ENCODE measurements at regions not wholly inside any gene's neighbourhood (a gene's known extent, or its start where the extent isn't known, plus 50 kb on each side); places are given as distances from the start of the nearest gene placed in this dataset.
"Not testable (repeated sequence)": the region's sequence is repeated elsewhere in the genome, so short reads cannot be mapped to it uniquely, and the experiment has no call there.

DNA sequence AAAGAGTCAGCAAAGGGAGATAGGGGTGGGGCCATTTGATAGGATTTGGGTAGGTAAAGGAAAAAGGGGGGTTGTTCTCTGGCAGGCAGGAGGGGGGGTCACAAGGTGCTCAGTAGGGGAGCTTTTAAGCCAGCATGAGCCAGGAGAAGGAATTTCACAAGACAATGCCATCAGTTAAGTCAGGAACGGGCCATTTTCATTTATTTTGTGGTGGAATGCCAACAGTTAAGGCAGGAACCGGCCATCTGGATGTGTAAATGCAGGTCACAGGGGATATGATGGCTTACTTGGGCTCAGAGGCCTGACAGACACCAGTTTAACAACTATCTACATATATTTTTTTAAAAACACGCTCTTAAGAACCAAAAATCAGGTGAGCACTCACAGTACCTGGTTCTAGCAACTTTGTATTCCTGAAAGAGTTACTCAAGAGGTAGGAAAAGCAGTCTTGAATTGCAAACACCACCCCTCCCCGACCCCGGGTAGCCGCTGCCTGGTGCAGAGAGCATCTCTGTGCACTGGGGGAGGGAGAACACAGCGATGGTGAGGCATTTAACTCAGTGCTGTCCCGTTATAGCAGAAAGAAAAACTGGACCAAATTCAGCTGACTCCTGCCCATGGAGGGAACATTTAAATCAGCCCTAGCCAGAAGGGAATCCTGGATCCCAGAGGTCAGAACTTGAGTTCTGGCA, 414.5 kb upstream of the KLHL29 start:
- H3K9ac ChIP-seq (ENCODE audit: low read depth in 1 of 2, low read length in 2 of 2) = no peak overlapping the region
- H3K27me3 ChIP-seq (ENCODE audit: control insufficient read depth in 2 of 2, insufficient read depth in 2 of 2, low read length in 2 of 2) = no peaks in the 10 kb centered on the region
- H3K4me1 ChIP-seq (ENCODE audit: control insufficient read depth in 2 of 2, insufficient read depth in 2 of 2, low read length in 2 of 2) = no peaks in the 10 kb centered on the region

DNA sequence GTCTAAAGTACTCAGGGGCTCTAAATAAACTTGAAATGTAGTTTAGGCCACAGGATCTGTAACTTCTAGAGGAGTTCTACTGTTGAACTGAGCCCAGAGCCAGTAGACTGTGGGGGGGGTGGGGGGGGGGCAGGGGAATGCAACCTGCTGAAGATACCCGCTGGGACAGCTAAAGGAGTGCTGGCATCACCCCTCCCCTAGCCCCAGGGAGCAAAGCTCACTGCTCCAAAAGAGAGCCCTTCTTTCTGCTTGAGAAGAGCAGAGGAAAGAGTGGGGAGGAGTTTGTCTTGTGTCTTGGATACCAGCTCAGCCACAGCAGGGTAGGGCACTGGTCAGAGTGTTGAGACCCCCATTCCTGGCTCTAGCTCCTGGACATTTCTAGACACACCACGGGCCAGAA, 414.0 kb upstream of the KLHL29 start:
- Histone ChIP-seq H3K27ac (ENCODE audit: low read depth in 2 of 2, low read length in 2 of 2) (no peak overlapping the region), H3K27me3 (ENCODE audit: control insufficient read depth in 2 of 2, insufficient read depth in 2 of 2, low read length in 2 of 2) (no peaks in the 10 kb centered on the region), H3K4me1 (ENCODE audit: control insufficient read depth in 2 of 2, insufficient read depth in 2 of 2, low read length in 2 of 2) (no peaks in the 10 kb centered on the region), H3K9ac (ENCODE audit: low read depth in 1 of 2, low read length in 2 of 2) (no peak overlapping the region), H3K36me3 (ENCODE audit: control insufficient read depth in 2 of 2, insufficient read depth in 2 of 2, low read length in 2 of 2) (no peaks in the 10 kb centered on the region), H3K9me3 (ENCODE audit: control insufficient read depth in 2 of 2, low read length in 2 of 2) (no peaks in the 10 kb centered on the region), H3K4me3 (ENCODE audit: low read length in 2 of 2) (no peak overlapping the region)

More for the DNA sequence above, 414.5 kb upstream of the KLHL29 start:
- no peak overlapping the region for H3K27ac ChIP-seq (ENCODE audit: low read depth in 2 of 2, low read length in 2 of 2)
- no peak overlapping the region for H3K4me3 ChIP-seq (ENCODE audit: low read length in 2 of 2)
- H3K36me3 ChIP-seq (ENCODE audit: control insufficient read depth in 2 of 2, insufficient read depth in 2 of 2, low read length in 2 of 2) = no peaks in the 10 kb centered on the region
- no peaks in the 10 kb centered on the region for H3K9me3 ChIP-seq (ENCODE audit: control insufficient read depth in 2 of 2, low read length in 2 of 2)

GRCh38 chr2:22981785-22982184, 403.2 kb upstream of the KLHL29 start:
- Histone ChIP-seq H3K27ac (ENCODE audit: low read depth in 2 of 2, low read length in 2 of 2) (no peak overlapping the region), H3K27me3 (ENCODE audit: control insufficient read depth in 2 of 2, insufficient read depth in 2 of 2, low read length in 2 of 2) (no peaks in the 10 kb centered on the region), H3K4me3 (ENCODE audit: low read length in 2 of 2) (no peak overlapping the region), H3K9ac (ENCODE audit: low read depth in 1 of 2, low read length in 2 of 2) (no peak overlapping the region), H3K9me3 (ENCODE audit: control insufficient read depth in 2 of 2, low read length in 2 of 2) (no peaks in the 10 kb centered on the region), H3K36me3 (ENCODE audit: control insufficient read depth in 2 of 2, insufficient read depth in 2 of 2, low read length in 2 of 2) (no peaks in the 10 kb centered on the region), H3K4me1 (ENCODE audit: control insufficient read depth in 2 of 2, insufficient read depth in 2 of 2, low read length in 2 of 2) (no peaks in the 10 kb centered on the region)

DNA sequence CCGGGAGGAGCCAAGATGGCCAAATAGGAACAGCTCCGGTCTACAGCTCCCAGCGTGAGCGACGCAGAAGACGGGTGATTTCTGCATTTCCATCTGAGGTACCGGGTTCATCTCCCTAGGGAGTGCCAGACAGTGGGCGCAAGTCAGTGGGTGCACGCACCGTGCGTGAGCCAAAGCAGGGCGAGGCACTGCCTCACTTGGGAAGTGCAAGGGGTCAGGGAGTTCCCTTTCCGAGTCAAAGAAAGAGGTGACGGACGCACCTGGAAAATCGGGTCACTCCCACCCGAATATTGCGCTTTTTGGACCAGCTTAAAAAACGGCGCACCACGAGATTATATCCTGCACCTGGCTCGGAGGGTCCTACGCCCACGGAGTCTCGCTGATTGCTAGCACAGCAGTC, 400.8 kb upstream of the KLHL29 start:
- not testable (repeated sequence) for H3K4me1 ChIP-seq (ENCODE audit: control insufficient read depth in 2 of 2, insufficient read depth in 2 of 2, low read length in 2 of 2); H3K27me3 ChIP-seq (ENCODE audit: control insufficient read depth in 2 of 2, insufficient read depth in 2 of 2, low read length in 2 of 2); H3K36me3 ChIP-seq (ENCODE audit: control insufficient read depth in 2 of 2, insufficient read depth in 2 of 2, low read length in 2 of 2); H3K4me3 ChIP-seq (ENCODE audit: low read length in 2 of 2); H3K9ac ChIP-seq (ENCODE audit: low read depth in 1 of 2, low read length in 2 of 2); H3K9me3 ChIP-seq (ENCODE audit: control insufficient read depth in 2 of 2, low read length in 2 of 2); H3K27ac ChIP-seq (ENCODE audit: low read depth in 2 of 2, low read length in 2 of 2)

DNA sequence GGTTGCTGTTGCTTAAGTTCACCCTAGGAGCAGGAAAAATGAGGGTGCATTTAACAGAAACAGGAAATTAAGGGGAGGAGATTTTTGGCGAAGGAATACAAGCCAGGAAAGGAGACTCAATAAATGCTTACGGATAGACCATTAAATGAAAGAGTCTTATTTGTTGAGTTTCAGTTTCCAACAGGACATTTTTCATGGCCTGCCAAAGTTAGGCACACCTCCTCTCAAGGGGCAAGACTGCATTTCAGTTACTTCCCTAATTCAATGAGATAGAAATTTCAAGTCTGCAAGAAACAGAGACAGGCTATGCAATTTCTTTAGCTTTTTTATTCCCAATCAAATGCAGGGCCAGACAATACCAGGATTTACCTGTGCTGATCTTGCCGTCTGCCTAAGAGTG, 394.7 kb upstream of the KLHL29 start:
- H3K27me3 ChIP-seq (ENCODE audit: control insufficient read depth in 2 of 2, insufficient read depth in 2 of 2, low read length in 2 of 2) = no peaks in the 10 kb centered on the region

DNA sequence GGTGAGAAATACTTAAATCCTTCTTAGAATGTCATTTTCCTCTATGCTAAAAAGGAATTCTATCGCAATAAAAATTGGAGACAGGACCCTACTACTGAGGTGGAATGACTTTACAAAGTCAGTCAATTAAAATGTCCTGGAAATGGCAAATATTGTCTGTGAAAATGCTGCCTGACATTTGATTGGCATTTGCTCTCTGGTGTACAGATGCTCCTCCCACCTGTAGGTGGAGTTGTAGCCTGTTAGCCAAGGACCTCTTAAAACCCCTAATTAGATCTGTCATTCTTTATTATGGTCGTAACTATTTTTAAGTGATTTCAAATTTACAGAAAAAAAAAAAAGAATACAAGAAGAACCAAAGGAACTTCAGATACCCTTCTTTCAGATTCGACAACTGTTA, 393.1 kb upstream of the KLHL29 start:
- H3K27me3 ChIP-seq (ENCODE audit: control insufficient read depth in 2 of 2, insufficient read depth in 2 of 2, low read length in 2 of 2) = no peaks in the 10 kb centered on the region
- H3K4me1 ChIP-seq (ENCODE audit: control insufficient read depth in 2 of 2, insufficient read depth in 2 of 2, low read length in 2 of 2) = no peaks in the 10 kb centered on the region
- no peaks in the 10 kb centered on the region for H3K36me3 ChIP-seq (ENCODE audit: control insufficient read depth in 2 of 2, insufficient read depth in 2 of 2, low read length in 2 of 2)
- H3K9ac ChIP-seq (ENCODE audit: low read depth in 1 of 2, low read length in 2 of 2) = no peak overlapping the region
- H3K27ac ChIP-seq (ENCODE audit: low read depth in 2 of 2, low read length in 2 of 2) = no peak overlapping the region
- H3K9me3 ChIP-seq (ENCODE audit: control insufficient read depth in 2 of 2, low read length in 2 of 2) = no peaks in the 10 kb centered on the region
- no peak overlapping the region for H3K4me3 ChIP-seq (ENCODE audit: low read length in 2 of 2)

More for the DNA sequence above, 394.7 kb upstream of the KLHL29 start:
- Histone ChIP-seq H3K4me3 (ENCODE audit: low read length in 2 of 2) (no peak overlapping the region), H3K9me3 (ENCODE audit: control insufficient read depth in 2 of 2, low read length in 2 of 2) (no peaks in the 10 kb centered on the region), H3K9ac (ENCODE audit: low read depth in 1 of 2, low read length in 2 of 2) (no peak overlapping the region), H3K27ac (ENCODE audit: low read depth in 2 of 2, low read length in 2 of 2) (no peak overlapping the region), H3K36me3 (ENCODE audit: control insufficient read depth in 2 of 2, insufficient read depth in 2 of 2, low read length in 2 of 2) (no peaks in the 10 kb centered on the region), H3K4me1 (ENCODE audit: control insufficient read depth in 2 of 2, insufficient read depth in 2 of 2, low read length in 2 of 2) (no peaks in the 10 kb centered on the region)

GRCh38 chr2:22992441-22992840, 392.5 kb upstream of the KLHL29 start:
- Histone ChIP-seq H3K27ac (ENCODE audit: low read depth in 2 of 2, low read length in 2 of 2) (no peak overlapping the region), H3K36me3 (ENCODE audit: control insufficient read depth in 2 of 2, insufficient read depth in 2 of 2, low read length in 2 of 2) (no peaks in the 10 kb centered on the region), H3K4me3 (ENCODE audit: low read length in 2 of 2) (no peak overlapping the region), H3K9ac (ENCODE audit: low read depth in 1 of 2, low read length in 2 of 2) (no peak overlapping the region), H3K9me3 (ENCODE audit: control insufficient read depth in 2 of 2, low read length in 2 of 2) (no peaks in the 10 kb centered on the region), H3K27me3 (ENCODE audit: control insufficient read depth in 2 of 2, insufficient read depth in 2 of 2, low read length in 2 of 2) (no peaks in the 10 kb centered on the region), H3K4me1 (ENCODE audit: control insufficient read depth in 2 of 2, insufficient read depth in 2 of 2, low read length in 2 of 2) (no peaks in the 10 kb centered on the region)

- Histone ChIP-seq H3K9ac (ENCODE audit: low read depth in 1 of 2, low read length in 2 of 2) (no peak overlapping the region), H3K36me3 (ENCODE audit: control insufficient read depth in 2 of 2, insufficient read depth in 2 of 2, low read length in 2 of 2) (no peaks in the 10 kb centered on the region), H3K27ac (ENCODE audit: low read depth in 2 of 2, low read length in 2 of 2) (no peak overlapping the region), H3K9me3 (ENCODE audit: control insufficient read depth in 2 of 2, low read length in 2 of 2) (no peaks in the 10 kb centered on the region), H3K4me1 (ENCODE audit: control insufficient read depth in 2 of 2, insufficient read depth in 2 of 2, low read length in 2 of 2) (no peaks in the 10 kb centered on the region), H3K4me3 (ENCODE audit: low read length in 2 of 2) (no peak overlapping the region), H3K27me3 (ENCODE audit: control insufficient read depth in 2 of 2, insufficient read depth in 2 of 2, low read length in 2 of 2) (no peaks in the 10 kb centered on the region)
Measured at GRCh38 chr2:22993250-22993649, 391.7 kb upstream of the KLHL29 start.

GRCh38 chr2:22995576-22995975, 389.4 kb upstream of the KLHL29 start:
- Histone ChIP-seq H3K9me3 (ENCODE audit: control insufficient read depth in 2 of 2, low read length in 2 of 2) (no peaks in the 10 kb centered on the region), H3K4me3 (ENCODE audit: low read length in 2 of 2) (no peak overlapping the region), H3K9ac (ENCODE audit: low read depth in 1 of 2, low read length in 2 of 2) (no peak overlapping the region)

GRCh38 chr2:22996911-22997310, 388.1 kb upstream of the KLHL29 start:
- H3K27me3 ChIP-seq (ENCODE audit: control insufficient read depth in 2 of 2, insufficient read depth in 2 of 2, low read length in 2 of 2) = no peaks in the 10 kb centered on the region
- no peaks in the 10 kb centered on the region for H3K9me3 ChIP-seq (ENCODE audit: control insufficient read depth in 2 of 2, low read length in 2 of 2)
- no peak overlapping the region for H3K27ac ChIP-seq (ENCODE audit: low read depth in 2 of 2, low read length in 2 of 2)
- H3K4me3 ChIP-seq (ENCODE audit: low read length in 2 of 2) = no peak overlapping the region
- no peak overlapping the region for H3K9ac ChIP-seq (ENCODE audit: low read depth in 1 of 2, low read length in 2 of 2)
- H3K4me1 ChIP-seq (ENCODE audit: control insufficient read depth in 2 of 2, insufficient read depth in 2 of 2, low read length in 2 of 2) = no peaks in the 10 kb centered on the region
- H3K36me3 ChIP-seq (ENCODE audit: control insufficient read depth in 2 of 2, insufficient read depth in 2 of 2, low read length in 2 of 2) = no peaks in the 10 kb centered on the region

More at GRCh38 chr2:22995576-22995975, 389.4 kb upstream of the KLHL29 start:
- H3K36me3 ChIP-seq (ENCODE audit: control insufficient read depth in 2 of 2, insufficient read depth in 2 of 2, low read length in 2 of 2) = no peaks in the 10 kb centered on the region
- H3K27me3 ChIP-seq (ENCODE audit: control insufficient read depth in 2 of 2, insufficient read depth in 2 of 2, low read length in 2 of 2) = no peaks in the 10 kb centered on the region
- H3K27ac ChIP-seq (ENCODE audit: low read depth in 2 of 2, low read length in 2 of 2) = no peak overlapping the region
- H3K4me1 ChIP-seq (ENCODE audit: control insufficient read depth in 2 of 2, insufficient read depth in 2 of 2, low read length in 2 of 2) = no peaks in the 10 kb centered on the region

GRCh38 chr2:22998359-22998758, 386.6 kb upstream of the KLHL29 start:
- no peak overlapping the region for H3K27ac ChIP-seq (ENCODE audit: low read depth in 2 of 2, low read length in 2 of 2)
- H3K4me3 ChIP-seq (ENCODE audit: low read length in 2 of 2) = no peak overlapping the region
- H3K9me3 ChIP-seq (ENCODE audit: control insufficient read depth in 2 of 2, low read length in 2 of 2) = no peaks in the 10 kb centered on the region

More at GRCh38 chr2:22998359-22998758, 386.6 kb upstream of the KLHL29 start:
- no peaks in the 10 kb centered on the region for H3K27me3 ChIP-seq (ENCODE audit: control insufficient read depth in 2 of 2, insufficient read depth in 2 of 2, low read length in 2 of 2)
- H3K4me1 ChIP-seq (ENCODE audit: control insufficient read depth in 2 of 2, insufficient read depth in 2 of 2, low read length in 2 of 2) = no peaks in the 10 kb centered on the region
- H3K36me3 ChIP-seq (ENCODE audit: control insufficient read depth in 2 of 2, insufficient read depth in 2 of 2, low read length in 2 of 2) = no peaks in the 10 kb centered on the region
- H3K9ac ChIP-seq (ENCODE audit: low read depth in 1 of 2, low read length in 2 of 2) = no peak overlapping the region

Data from mucosa of rectum (tissue), 2 donors.